Tibial nerve (tissue), 4 donors: ENCODE measurements at regions not wholly inside any gene's neighbourhood (a gene's known extent, or its start where the extent isn't known, plus 50 kb on each side); places are given as distances from the start of the nearest gene placed in this dataset.

ENCODE experiments used
- DNase-seq, 2 donors: peaks; one replicate each; pipeline ENCODE4 v3.0.0-alpha.2; 2019; ENCODE audit warnings: low spot score in 2 of 2
- H3K27ac ChIP-seq, 4 donors: fragments of 200-600 bp; sonication (generic) in 3 of 4; one replicate each; pipeline ENCODE4 v1.5.1; 2017 to 2019; ENCODE audit warnings: mild to moderate bottlenecking in 1 of 4
- H3K27me3 ChIP-seq, 2 donors: fragments of 200-600 bp; sonication (generic) in 1 of 2; one replicate each; pipeline versions ENCODE4 v1.5.1 to v1.6.0; 2017 to 2019
- H3K36me3 ChIP-seq, 3 donors: fragments of 200-600 bp; sonication (generic); one replicate each; pipeline ENCODE4 v1.5.1; 2018 to 2019
- H3K4me1 ChIP-seq, 4 donors: fragments of 200-600 bp; sonication (generic) in 3 of 4; one replicate each; pipeline ENCODE4 v1.5.1; 2017 to 2019
- H3K4me3 ChIP-seq, 4 donors: fragments of 200-600 bp; sonication (generic) in 3 of 4; one replicate each; pipeline ENCODE4 v1.5.1; 2017 to 2019; ENCODE audit warnings: mild to moderate bottlenecking in 1 of 4, moderate library complexity in 1 of 4
- H3K9me3 ChIP-seq, 4 donors: fragments of 200-600 bp; sonication (generic) in 3 of 4; one replicate each; pipeline ENCODE4 v1.5.1; 2017 to 2019
- CTCF ChIP-seq, 5 experiments: fragments of 200-600 bp in 3 of 5; fragments of 450-650 bp in 2 of 5; sonication (generic) in 3 of 5; IDR thresholded peaks; one replicate each; pipeline ENCODE4 v1.5.1; 2016 to 2019; ENCODE audit warnings: antibody characterized with exemption in 5 of 5, mild to moderate bottlenecking in 3 of 5, moderate library complexity in 2 of 5
- EP300 ChIP-seq, 2 donors: sonication (generic); formaldehyde crosslinking; IDR thresholded peaks; one replicate each; pipeline ENCODE4 v1.6.1; 2017; ENCODE audit warnings: antibody characterized with exemption in 2 of 2, mild to moderate bottlenecking in 1 of 2
- POLR2A ChIP-seq, 2 donors: fragments of 450-650 bp; IDR thresholded peaks; one replicate each; pipeline ENCODE4 v1.6.1; 2017; ENCODE audit warnings: antibody characterized with exemption in 2 of 2, mild to moderate bottlenecking in 2 of 2, moderate library complexity in 2 of 2
- WGBS, 2 donors: methylation state at CpG; one replicate each; pipeline ENCODE4 v1.1.5; 2018; 5-methylcytosine and 5-hydroxymethylcytosine counted together

GRCh38 chr12:63052696-63053095 is 98.3 kb downstream of the AVPR1A start:
- H3K4me1 ChIP-seq, result no peaks in the 10 kb centered on the region

GRCh38 chr12:63047146-63047545 is 103.9 kb downstream of the AVPR1A start:
- 0% methylated on average over 1 of the region's 1 CpG for WGBS, 2 donors
- Histone ChIP-seq H3K9me3 (no peaks in the 10 kb centered on the region), H3K4me3 (no peak overlapping the region), H3K27me3 (no peaks in the 10 kb centered on the region), H3K27ac (no peak overlapping the region), H3K36me3 (no peaks in the 10 kb centered on the region), H3K4me1 (no peaks in the 10 kb centered on the region)
- TF ChIP-seq POLR2A (IDR thresholded peaks at IDR 0.05), result no peak
- no peak for TF ChIP-seq CTCF (IDR thresholded peaks at IDR 0.05)
- TF ChIP-seq EP300 (IDR thresholded peaks at IDR 0.05), result no peak
- no peak for DNase-seq

More at GRCh38 chr12:63052696-63053095, 98.3 kb downstream of the AVPR1A start:
- Histone ChIP-seq H3K4me3 (no peak overlapping the region), H3K27me3 (no peaks in the 10 kb centered on the region), H3K9me3 (no peaks in the 10 kb centered on the region), H3K36me3 (no peaks in the 10 kb centered on the region), H3K27ac (no peak overlapping the region)
- no peak for TF ChIP-seq EP300 (IDR thresholded peaks at IDR 0.05)
- TF ChIP-seq POLR2A (IDR thresholded peaks at IDR 0.05), result no peak
- no peak for DNase-seq

- Histone ChIP-seq H3K27ac (no peak overlapping the region), H3K4me1 (no peaks in the 10 kb centered on the region), H3K36me3 (no peaks in the 10 kb centered on the region), H3K4me3 (no peak overlapping the region), H3K27me3 (no peaks in the 10 kb centered on the region), H3K9me3 (no peaks in the 10 kb centered on the region)
- no peak for DNase-seq
- TF ChIP-seq EP300 (IDR thresholded peaks at IDR 0.05) (no peak), POLR2A (IDR thresholded peaks at IDR 0.05) (no peak), CTCF (IDR thresholded peaks at IDR 0.05) (no peak)
- 40 to 42% methylated on average over 4 of the region's 4 CpGs for WGBS, 2 donors
These were observed 105.8 kb downstream of the AVPR1A start for GRCh38 chr12:63045020-63045860.

- Histone ChIP-seq H3K4me3 (no peak overlapping the region), H3K4me1 (no peaks in the 10 kb centered on the region), H3K9me3 (no peaks in the 10 kb centered on the region), H3K27me3 (no peaks in the 10 kb centered on the region), H3K27ac (no peak overlapping the region), H3K36me3 (no peaks in the 10 kb centered on the region)
- DNase-seq, result no peak
- WGBS, 2 donors, result 76 to 78% methylated on average over 1 of the region's 1 CpG
- no peak for TF ChIP-seq EP300 (IDR thresholded peaks at IDR 0.05)
- TF ChIP-seq POLR2A (IDR thresholded peaks at IDR 0.05), result no peak
- no peak for TF ChIP-seq CTCF (IDR thresholded peaks at IDR 0.05)
These were observed 107.7 kb upstream of the PPM1H start for GRCh38 chr12:63042646-63043045.

GRCh38 chr12:63041601-63042000 is 106.7 kb upstream of the PPM1H start:
- no peak for DNase-seq
- Histone ChIP-seq H3K36me3 (no peaks in the 10 kb centered on the region), H3K9me3 (no peaks in the 10 kb centered on the region), H3K27me3 (no peaks in the 10 kb centered on the region), H3K27ac (no peak overlapping the region), H3K4me1 (no peaks in the 10 kb centered on the region), H3K4me3 (no peak overlapping the region)
- TF ChIP-seq POLR2A (IDR thresholded peaks at IDR 0.05), result no peak
- TF ChIP-seq CTCF (IDR thresholded peaks at IDR 0.05), result no peak
- no peak for TF ChIP-seq EP300 (IDR thresholded peaks at IDR 0.05)
- 77 to 90% methylated on average over 1 of the region's 1 CpG for WGBS, 2 donors
